Endothelial cell of umbilical vein (primary cell): ENCODE measurements at regions not wholly inside any gene's neighbourhood (a gene's known extent, or its start where the extent isn't known, plus 50 kb on each side); places are given as distances from the start of the nearest gene placed in this dataset.
A peak's percentile ranks its signal among the peaks of the same experiment; 100 is the strongest.

Experiments
- BruUV-seq: library from RNA; stranded (reverse); fragments of 400-500 nt; replicated peaks from 2 replicates; lab custom pipeline; 2021; lab: Mats Ljungman, UMichigan
- CTCF ChIA-PET: fragments of 300-600, 350-600 bp; sonication (Branson Sonifier 250); formaldehyde crosslinking; loops from one replicate; lab custom pipeline; 2021; ENCODE audit warnings: antibody characterized with exemption, inconsistent platforms; lab: Charles Lee
- POLR2A ChIA-PET: fragments of 300-600, 350-600 bp; sonication (Branson Sonifier 250); formaldehyde crosslinking; loops from one replicate; lab custom pipeline; 2021; ENCODE audit warnings: antibody characterized with exemption, inconsistent platforms; lab: Charles Lee
- DNase-seq: peaks from one replicate; pipeline ENCODE4 v3.0.0-alpha.2; 2011; ENCODE audit warnings: low read depth, low spot score
- FAIRE-seq: peaks from 2 replicates; lab custom pipeline; 2011; peaks lifted over from hg19 to GRCh38; lab: Jason Lieb, UNC
- H2AFZ ChIP-seq: 2 replicates; pipeline ENCODE4 v1.6.0; 2012; ENCODE audit warnings: low read depth, low read length, control low read depth, inconsistent platforms
- H3K27ac ChIP-seq: 2 replicates; pipeline ENCODE4 v1.5.1; 2011; ENCODE audit warnings: low read depth, mild to moderate bottlenecking, control low read depth, low read length, moderate library complexity; ENCODE audit not compliant: insufficient read depth
- H3K27me3 ChIP-seq, 2 experiments: 2 replicates each; pipeline versions ENCODE4 v1.6.0 to v1.6.1; 2011; ENCODE audit warnings: low read length in 2 of 2, mixed read lengths in 1 of 2; ENCODE audit not compliant: control insufficient read depth in 2 of 2, insufficient read depth in 2 of 2
- H3K36me3 ChIP-seq, 2 experiments: 2 replicates in 1 of 2; 3 replicates in 1 of 2; pipeline ENCODE4 v1.5.1; 2011; ENCODE audit warnings: low read length in 2 of 2, mild to moderate bottlenecking in 1 of 2, moderate library complexity in 1 of 2; ENCODE audit not compliant: control insufficient read depth in 2 of 2, insufficient read depth in 2 of 2; ENCODE audit errors: extremely low read depth in 1 of 2
- H3K4me1 ChIP-seq: 3 replicates; pipeline ENCODE4 v1.5.1; 2011; ENCODE audit warnings: mild to moderate bottlenecking, low read length; ENCODE audit not compliant: control insufficient read depth, insufficient read depth; ENCODE audit errors: extremely low read depth
- H3K4me2 ChIP-seq: 2 replicates; pipeline ENCODE4 v1.6.1; 2011; ENCODE audit warnings: low read length, control low read depth, mixed read lengths; ENCODE audit not compliant: insufficient read depth
- H3K4me3 ChIP-seq, 3 experiments: fragments of 200-600 bp in 1 of 3; sonication (generic), shearing (Covaris generic) in 1 of 3; replicated peaks in 1 of 3; 2 replicates each; pipeline ENCODE4 v1.5.1; 2011 to 2016; ENCODE audit warnings: control low read depth in 3 of 3, low read length in 3 of 3, mild to moderate bottlenecking in 2 of 3, inconsistent platforms in 1 of 3, low read depth in 1 of 3, moderate library complexity in 1 of 3; ENCODE audit not compliant: insufficient read depth in 1 of 3
- H3K79me2 ChIP-seq: 2 replicates; pipeline ENCODE4 v1.6.0; 2012; ENCODE audit warnings: low read length, inconsistent platforms; ENCODE audit not compliant: control insufficient read depth, insufficient read depth
- H3K9ac ChIP-seq: replicated peaks from 2 replicates; pipeline ENCODE3; 2011; ENCODE audit warnings: low read length, control low read depth; ENCODE audit not compliant: insufficient read depth; ENCODE audit errors: extremely low read depth
- H3K9me1 ChIP-seq: replicated peaks from 3 replicates; pipeline ENCODE4 v1.6.0; 2011; ENCODE audit warnings: mild to moderate bottlenecking, low read length; ENCODE audit not compliant: control insufficient read depth, insufficient read depth; ENCODE audit errors: extremely low read depth
- H3K9me3 ChIP-seq: replicated peaks from 2 replicates; pipeline ENCODE4 v1.5.1; 2012; ENCODE audit warnings: low read length, inconsistent platforms; ENCODE audit not compliant: control insufficient read depth, insufficient read depth
- H4K20me1 ChIP-seq: replicated peaks from 2 replicates; pipeline ENCODE3; 2011; ENCODE audit warnings: mild to moderate bottlenecking, low read length; ENCODE audit not compliant: control insufficient read depth, insufficient read depth; ENCODE audit errors: extremely low read depth
- EZH2 ChIP-seq: IDR thresholded peaks from 2 replicates; pipeline ENCODE4 v1.6.1; 2012; ENCODE audit warnings: borderline replicate concordance, low read depth, mild to moderate bottlenecking, moderate library complexity, low read length, inconsistent platforms; ENCODE audit not compliant: severe bottlenecking
- FOS ChIP-seq: IDR thresholded peaks from 2 replicates; pipeline ENCODE4 v1.6.1; 2011; ENCODE audit warnings: mild to moderate bottlenecking, low read length, moderate library complexity, borderline replicate concordance; ENCODE audit not compliant: insufficient read depth
- GATA2 ChIP-seq: IDR thresholded peaks from 2 replicates; pipeline ENCODE4 v1.7.0; 2011; ENCODE audit warnings: low read depth, mild to moderate bottlenecking, moderate library complexity, mixed read lengths, low read length; ENCODE audit not compliant: insufficient read length, insufficient read depth
- JUN ChIP-seq: IDR thresholded peaks from 2 replicates; pipeline ENCODE4 v1.6.1; 2011; ENCODE audit warnings: borderline replicate concordance, low read depth; ENCODE audit not compliant: insufficient read length, insufficient read depth
- MYC ChIP-seq: IDR thresholded peaks from one replicate; pipeline ENCODE4 v1.6.1; 2011; ENCODE audit warnings: mild to moderate bottlenecking, low read depth, low read length
- POLR2A ChIP-seq: IDR thresholded peaks from 2 replicates; pipeline ENCODE4 v1.6.1; 2012; ENCODE audit warnings: low read depth, mild to moderate bottlenecking, control low read depth, low read length
- POLR2AphosphoS5 ChIP-seq: IDR thresholded peaks from 2 replicates; pipeline ENCODE4 v1.6.1; 2012; ENCODE audit warnings: low read depth, mild to moderate bottlenecking, control low read depth, low read length, moderate library complexity; ENCODE audit not compliant: insufficient read depth
- dilution Hi-C: fragments of 300-500 bp; cut with MboI; formaldehyde crosslinking; loops from one replicate; pipeline ENCODE4 v1.15.0; 2019; ENCODE audit warnings: low sequenced_read_pairs; ENCODE audit not compliant: extremely low pct_ligation_motif_present
- intact Hi-C: fragments of 100-400 bp; cut with micrococcal nuclease; formaldehyde crosslinking; loops from one replicate; pipeline ENCODE4 v1.10.0; 2022
- TF ChIP-seq, protein P1 (sequence below): IDR thresholded peaks from 2 replicates; pipeline ENCODE4 v1.6.1; 2011; ENCODE audit not compliant: insufficient read depth, insufficient read length
- TF ChIP-seq, protein P2 (sequence below), 2 donors: IDR thresholded peaks; 1 replicate in 1 of 2; 2 replicates in 1 of 2; pipeline ENCODE4 v1.5.1; 2011; ENCODE audit warnings: low read length in 2 of 2, mild to moderate bottlenecking in 2 of 2, moderate library complexity in 2 of 2, control low read depth in 1 of 2, inconsistent platforms in 1 of 2, low read depth in 1 of 2; ENCODE audit not compliant: insufficient read depth in 1 of 2; ENCODE audit errors: extremely low read depth in 1 of 2

DNA sequence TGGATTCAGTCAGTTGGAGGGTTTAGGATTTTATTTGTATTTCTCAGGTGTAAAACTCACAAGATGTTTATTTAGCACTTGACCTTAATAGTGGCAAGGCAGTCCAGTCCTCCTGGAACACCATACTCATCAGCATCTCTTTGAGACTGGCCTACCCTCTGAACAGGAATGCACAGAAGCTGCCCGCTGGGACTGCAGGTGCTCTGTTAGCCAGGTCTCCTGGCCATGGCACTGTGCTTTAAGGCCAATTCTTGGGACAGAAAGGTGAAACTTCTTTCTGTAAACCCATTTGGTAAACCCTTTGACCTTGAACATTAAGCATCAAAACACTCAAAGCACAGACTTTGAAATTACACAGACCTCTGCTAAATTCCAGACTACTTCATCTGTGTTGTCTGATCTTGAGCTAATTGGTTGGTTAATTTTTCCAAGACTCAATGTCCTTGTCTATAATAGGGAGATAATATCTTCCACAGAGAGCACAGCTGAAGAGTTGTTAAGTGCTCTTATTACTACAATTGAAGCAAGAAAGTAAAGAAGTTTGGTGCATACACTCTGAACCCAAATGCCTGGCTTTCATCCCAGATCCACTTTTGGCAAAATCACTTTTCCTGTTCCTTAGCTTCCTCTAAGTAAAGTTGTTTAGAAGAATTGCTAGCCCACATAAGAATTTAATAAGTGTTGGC lies 54.9 kb upstream of the NT5E start:
- ChIA-PET POLR2A (interaction anchor here (1.6 kb wide), 1 partner anchor 69 kb away, joined by 3 read pairs; no protein-coding TSS in a partner anchor), CTCF (interaction anchor here (0.7 to 3.8 kb wide), 6 partner anchors 9 to 88 kb away, joined by 3 to 25 read pairs (median 3); no protein-coding TSS in a partner anchor)
- peaks cover 6% of the 10 kb centered on the region for H3K4me1 ChIP-seq
- intact Hi-C loops, result loop anchor here (1.0 kb wide), 1 partner anchor 9 kb away; no protein-coding TSS in a partner anchor
- no peaks in the 10 kb centered on the region for H3K27me3 ChIP-seq
- peak; percentile 56 for FAIRE-seq
- H3K9me3 ChIP-seq, result no peaks in the 10 kb centered on the region
- dilution Hi-C loops, result no loop called here
- H3K4me2 ChIP-seq, result no peak overlapping the region
- DNase-seq, result peak; percentile 78
- BruUV-seq, result no TSS peak
- H3K4me3 ChIP-seq, result no peak overlapping the region
- no peak for TF ChIP-seq POLR2AphosphoS5
- no peak for TF ChIP-seq GATA2
- TF ChIP-seq EZH2, result no peak
- TF ChIP-seq, protein P1, sequence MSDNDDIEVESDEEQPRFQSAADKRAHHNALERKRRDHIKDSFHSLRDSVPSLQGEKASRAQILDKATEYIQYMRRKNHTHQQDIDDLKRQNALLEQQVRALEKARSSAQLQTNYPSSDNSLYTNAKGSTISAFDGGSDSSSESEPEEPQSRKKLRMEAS, result no peak
- TF ChIP-seq, protein P2, sequence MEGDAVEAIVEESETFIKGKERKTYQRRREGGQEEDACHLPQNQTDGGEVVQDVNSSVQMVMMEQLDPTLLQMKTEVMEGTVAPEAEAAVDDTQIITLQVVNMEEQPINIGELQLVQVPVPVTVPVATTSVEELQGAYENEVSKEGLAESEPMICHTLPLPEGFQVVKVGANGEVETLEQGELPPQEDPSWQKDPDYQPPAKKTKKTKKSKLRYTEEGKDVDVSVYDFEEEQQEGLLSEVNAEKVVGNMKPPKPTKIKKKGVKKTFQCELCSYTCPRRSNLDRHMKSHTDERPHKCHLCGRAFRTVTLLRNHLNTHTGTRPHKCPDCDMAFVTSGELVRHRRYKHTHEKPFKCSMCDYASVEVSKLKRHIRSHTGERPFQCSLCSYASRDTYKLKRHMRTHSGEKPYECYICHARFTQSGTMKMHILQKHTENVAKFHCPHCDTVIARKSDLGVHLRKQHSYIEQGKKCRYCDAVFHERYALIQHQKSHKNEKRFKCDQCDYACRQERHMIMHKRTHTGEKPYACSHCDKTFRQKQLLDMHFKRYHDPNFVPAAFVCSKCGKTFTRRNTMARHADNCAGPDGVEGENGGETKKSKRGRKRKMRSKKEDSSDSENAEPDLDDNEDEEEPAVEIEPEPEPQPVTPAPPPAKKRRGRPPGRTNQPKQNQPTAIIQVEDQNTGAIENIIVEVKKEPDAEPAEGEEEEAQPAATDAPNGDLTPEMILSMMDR (IDR thresholded peaks at IDR 0.05; ENCODE audit: extremely low read depth in 1 of 2, insufficient read depth in 1 of 2, low read depth in 1 of 2, low read length in 2 of 2), result no peak
- no peak for TF ChIP-seq MYC
- no peak for TF ChIP-seq JUN
- TF ChIP-seq FOS, result no peak
- TF ChIP-seq POLR2A, result no peak
- no peaks in the 10 kb centered on the region for H3K36me3 ChIP-seq
- H4K20me1 ChIP-seq, result no peaks in the 10 kb centered on the region
- H3K9me1 ChIP-seq, result no peaks in the 10 kb centered on the region
- H3K9ac ChIP-seq, result no peak overlapping the region
- no peaks in the 10 kb centered on the region for H3K79me2 ChIP-seq
- no peak overlapping the region for H2AFZ ChIP-seq
- H3K27ac ChIP-seq, result no peak overlapping the region
